ENCODE measurements at regions not wholly inside any gene's neighbourhood (a gene's known extent, or its start where the extent isn't known, plus 50 kb on each side); places are given as distances from the start of the nearest gene placed in this dataset.

GRCh38 chr4:154036856-154037255, 248.0 kb upstream of the SFRP2 start:
- TF ChIP-seq CTCF (IDR thresholded peaks at IDR 0.05; ENCODE audit: insufficient read depth, low read depth, low read length) (no peak), EZH2 (IDR thresholded peaks at IDR 0.05; ENCODE audit: insufficient read depth, low read length) (no peak)
